Endodermal cell (in vitro differentiated cells): ENCODE measurements at regions not wholly inside any gene's neighbourhood (a gene's known extent, or its start where the extent isn't known, plus 50 kb on each side); places are given as distances from the start of the nearest gene placed in this dataset.

ENCODE experiments used
- DNase-seq: peaks from one replicate; pipeline ENCODE4 v3.0.0-alpha.2; 2017
- H3K27ac ChIP-seq: 2 replicates; pipeline ENCODE4 v1.5.1; 2013; ENCODE audit warnings: mild to moderate bottlenecking, low read depth, low read length, moderate library complexity
- H3K27me3 ChIP-seq: 2 replicates; pipeline ENCODE4 v1.6.1; 2013; ENCODE audit warnings: mild to moderate bottlenecking, low read length, moderate library complexity; ENCODE audit not compliant: insufficient read depth, control insufficient read depth, poor library complexity, severe bottlenecking
- H3K36me3 ChIP-seq: 2 replicates; pipeline ENCODE4 v1.7.0; 2013; ENCODE audit warnings: mild to moderate bottlenecking, low read length, moderate library complexity; ENCODE audit not compliant: control insufficient read depth, insufficient read depth
- H3K4me1 ChIP-seq: one replicate; pipeline ENCODE4 v1.7.0; 2013; ENCODE audit warnings: low read length; ENCODE audit not compliant: control insufficient read depth, insufficient read depth
- H3K4me3 ChIP-seq: 2 replicates; pipeline ENCODE4 v1.5.1; 2013; ENCODE audit warnings: mild to moderate bottlenecking, low read length, moderate library complexity
- H3K9ac ChIP-seq: 2 replicates; pipeline ENCODE4 v1.6.1; 2013; ENCODE audit warnings: mild to moderate bottlenecking, low read length, moderate library complexity; ENCODE audit not compliant: poor library complexity, severe bottlenecking; ENCODE audit errors: extremely low read depth
- H3K9me3 ChIP-seq: 2 replicates; pipeline ENCODE4 v1.6.1; 2013; ENCODE audit warnings: mild to moderate bottlenecking, low read length, moderate library complexity; ENCODE audit not compliant: control insufficient read depth
- H3K27ac Mint-ChIP-seq: 2 replicates; pipeline ENCODE4 v1.8.0; 2020; ENCODE audit warnings: mixed read lengths
- H3K27me3 Mint-ChIP-seq: 2 replicates; pipeline ENCODE4 v1.8.0; 2021; ENCODE audit warnings: mild to moderate bottlenecking, mixed read lengths; ENCODE audit not compliant: insufficient read depth
- H3K36me3 Mint-ChIP-seq: 2 replicates; pipeline ENCODE4 v1.8.0; 2020; ENCODE audit warnings: low read depth, mixed read lengths
- H3K4me1 Mint-ChIP-seq: 2 replicates; pipeline ENCODE4 v1.8.0; 2020; ENCODE audit warnings: mixed read lengths
- H3K4me3 Mint-ChIP-seq: 2 replicates; pipeline ENCODE4 v1.8.0; 2020; ENCODE audit warnings: mild to moderate bottlenecking, moderate library complexity, mixed read lengths
- H3K9me3 Mint-ChIP-seq: 2 replicates; pipeline ENCODE4 v1.8.0; 2020; ENCODE audit warnings: mild to moderate bottlenecking, mixed read lengths
- CTCF ChIP-seq: fragments of 200-600 bp; sonication (generic); conservative IDR thresholded peaks from 2 replicates; pipeline ENCODE4 v1.5.0; 2021; ENCODE audit warnings: antibody characterized with exemption, mild to moderate bottlenecking
- WGBS, 2 experiments: methylation state at CpG; one replicate each; pipeline versions ENCODE4 v1.1.5 to v1.1.7; 2013; ENCODE audit warnings: missing lambda C conversion rate in 2 of 2, mixed read lengths in 1 of 2; ENCODE audit not compliant: insufficient coverage in 1 of 2, insufficient read length in 1 of 2; 5-methylcytosine and 5-hydroxymethylcytosine counted together

GRCh38 chr21:26635681-26636080, 62.6 kb upstream of the CYYR1 start:
- no peaks in the 10 kb centered on the region for H3K4me1 ChIP-seq
- DNase-seq: no peak
- Mint-ChIP-seq H3K9me3 (no peaks in the 10 kb centered on the region), H3K36me3 (no peaks in the 10 kb centered on the region), H3K4me3 (no peak overlapping the region), H3K27me3 (peaks cover 5% of the 10 kb centered on the region), H3K4me1 (no peaks in the 10 kb centered on the region), H3K27ac (no peak overlapping the region)
- no peaks in the 10 kb centered on the region for H3K9me3 ChIP-seq
- H3K36me3 ChIP-seq: no peaks in the 10 kb centered on the region
- H3K27ac ChIP-seq: no peak overlapping the region
- no peak overlapping the region for H3K4me3 ChIP-seq
- H3K9ac ChIP-seq: no peak overlapping the region
- no peaks in the 10 kb centered on the region for H3K27me3 ChIP-seq
- TF ChIP-seq CTCF: no peak
- WGBS, 2 experiments: 76 to 80% methylated on average over 2 to 3 of the region's 3 CpGs

- no peak overlapping the region for H3K27ac ChIP-seq
- H3K4me1 Mint-ChIP-seq: no peaks in the 10 kb centered on the region
- H3K27ac Mint-ChIP-seq: no peak overlapping the region
- TF ChIP-seq CTCF: no peak
- 61 to 77% methylated on average over 2 of the region's 2 CpGs for WGBS, 2 experiments
- no peaks in the 10 kb centered on the region for H3K27me3 Mint-ChIP-seq
- H3K4me3 ChIP-seq: no peak overlapping the region
- H3K36me3 ChIP-seq: no peaks in the 10 kb centered on the region
- no peaks in the 10 kb centered on the region for H3K9me3 Mint-ChIP-seq
- no peak overlapping the region for H3K9ac ChIP-seq
- no peak overlapping the region for H3K4me3 Mint-ChIP-seq
- no peaks in the 10 kb centered on the region for H3K4me1 ChIP-seq
- H3K9me3 ChIP-seq: no peaks in the 10 kb centered on the region
- H3K36me3 Mint-ChIP-seq: no peaks in the 10 kb centered on the region
- DNase-seq: no peak
- no peaks in the 10 kb centered on the region for H3K27me3 ChIP-seq
Observed at GRCh38 chr21:26632691-26633090, 59.6 kb upstream of the CYYR1 start.

GRCh38 chr21:26626187-26626586, 53.1 kb upstream of the CYYR1 start:
- H3K27me3 ChIP-seq: no peaks in the 10 kb centered on the region

More at GRCh38 chr21:26626187-26626586, 53.1 kb upstream of the CYYR1 start:
- 88 to 91% methylated on average over 5 to 14 of the region's 14 CpGs for WGBS, 2 experiments
- TF ChIP-seq CTCF: no peak
- H3K27ac ChIP-seq: no peak overlapping the region
- H3K9me3 Mint-ChIP-seq: no peaks in the 10 kb centered on the region
- no peaks in the 10 kb centered on the region for H3K27me3 Mint-ChIP-seq
- no peak overlapping the region for H3K27ac Mint-ChIP-seq
- no peak overlapping the region for H3K4me3 Mint-ChIP-seq
- no peak overlapping the region for H3K4me3 ChIP-seq
- no peaks in the 10 kb centered on the region for H3K36me3 Mint-ChIP-seq
- no peaks in the 10 kb centered on the region for H3K9me3 ChIP-seq
- no peaks in the 10 kb centered on the region for H3K4me1 ChIP-seq
- no peaks in the 10 kb centered on the region for H3K36me3 ChIP-seq
- H3K4me1 Mint-ChIP-seq: no peaks in the 10 kb centered on the region
- DNase-seq: no peak
- no peak overlapping the region for H3K9ac ChIP-seq
